ENCODE measurements at regions not wholly inside any gene's neighbourhood (a gene's known extent, or its start where the extent isn't known, plus 50 kb on each side); places are given as distances from the start of the nearest gene placed in this dataset.

DNA sequence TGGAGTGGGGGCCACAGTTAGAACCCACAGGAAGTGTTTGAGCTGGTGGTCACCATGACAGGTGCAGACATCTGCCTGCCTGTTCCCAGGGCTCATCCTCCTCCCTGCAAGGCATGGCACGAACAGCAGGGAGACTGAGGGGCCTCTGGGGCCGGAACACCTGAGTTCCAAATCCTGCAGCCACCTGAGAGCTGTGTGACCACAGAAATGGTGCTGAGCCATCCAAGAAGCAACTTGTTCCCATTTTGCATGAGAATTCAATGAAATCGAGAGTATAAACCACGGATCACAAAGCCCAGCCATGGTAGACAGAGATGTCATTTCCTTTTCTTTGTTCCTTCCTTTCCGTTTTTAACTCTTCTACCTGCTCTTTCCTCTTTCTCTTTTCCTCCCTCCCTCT, 268.6 kb downstream of the FOXA2 start:
- DNase-seq (ENCODE audit: low read depth in 2 of 2): no peak

- no peak for DNase-seq (ENCODE audit: low read depth in 2 of 2)
Observed at GRCh38 chr20:22315073-22315472, 269.3 kb downstream of the FOXA2 start.

GRCh38 chr20:22312744-22313346, 271.5 kb downstream of the FOXA2 start:
- no peak for DNase-seq (ENCODE audit: low read depth in 2 of 2)

- no peak for DNase-seq (ENCODE audit: low read depth in 2 of 2)
Observed at GRCh38 chr20:22308934-22309333, 275.4 kb downstream of the FOXA2 start.

GRCh38 chr20:22307409-22307808, 277.0 kb downstream of the FOXA2 start:
- DNase-seq (ENCODE audit: low read depth in 2 of 2): no peak

DNA sequence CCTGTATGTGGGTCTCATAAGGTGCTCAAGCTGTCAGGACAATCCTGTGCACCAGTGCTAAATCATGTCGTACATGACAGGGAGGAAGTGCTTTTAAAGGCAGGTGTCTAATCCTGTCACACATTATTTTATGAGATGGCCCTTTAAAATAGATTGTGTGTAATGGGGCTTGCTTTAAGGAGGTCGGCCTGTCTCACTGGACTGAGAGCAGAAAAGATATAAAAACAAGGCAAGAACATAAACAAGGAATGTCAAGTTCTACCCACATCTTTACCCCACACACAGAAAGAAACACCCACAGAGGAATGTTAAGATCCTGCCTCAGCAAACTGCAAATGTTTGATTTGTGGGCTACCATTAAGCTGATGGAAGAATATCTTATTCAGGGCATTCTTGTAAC, 279.0 kb downstream of the FOXA2 start:
- no peak for DNase-seq (ENCODE audit: low read depth in 2 of 2)

- no peak for DNase-seq (ENCODE audit: low read depth in 2 of 2)
Observed at GRCh38 chr20:22303523-22303922, 280.8 kb downstream of the FOXA2 start.

- DNase-seq (ENCODE audit: low read depth in 2 of 2): no peak
Observed at GRCh38 chr20:22302039-22302438, 282.3 kb downstream of the FOXA2 start.

- no peak for DNase-seq (ENCODE audit: low read depth in 2 of 2)
Observed at GRCh38 chr20:22293886-22294285, 290.5 kb downstream of the FOXA2 start.

DNA sequence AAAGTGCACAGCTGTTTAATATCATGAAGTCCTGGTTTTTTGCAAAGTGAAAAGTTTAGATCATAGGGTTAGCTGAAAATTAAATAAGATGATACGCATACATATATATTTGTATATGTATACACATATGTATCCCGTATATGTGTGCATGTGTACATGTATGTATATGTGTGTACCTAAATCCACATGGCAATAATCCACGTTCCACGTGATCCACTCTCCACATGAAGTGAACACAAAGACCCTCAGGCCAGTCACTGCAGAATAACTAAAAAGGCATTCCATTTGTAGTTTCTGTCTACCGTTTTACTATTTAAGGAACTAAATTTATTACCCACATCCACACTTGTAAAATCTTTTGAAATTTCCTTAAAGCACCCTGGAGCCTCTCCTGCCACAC, 294.9 kb downstream of the FOXA2 start:
- no peak for DNase-seq (ENCODE audit: low read depth in 2 of 2)

DNA sequence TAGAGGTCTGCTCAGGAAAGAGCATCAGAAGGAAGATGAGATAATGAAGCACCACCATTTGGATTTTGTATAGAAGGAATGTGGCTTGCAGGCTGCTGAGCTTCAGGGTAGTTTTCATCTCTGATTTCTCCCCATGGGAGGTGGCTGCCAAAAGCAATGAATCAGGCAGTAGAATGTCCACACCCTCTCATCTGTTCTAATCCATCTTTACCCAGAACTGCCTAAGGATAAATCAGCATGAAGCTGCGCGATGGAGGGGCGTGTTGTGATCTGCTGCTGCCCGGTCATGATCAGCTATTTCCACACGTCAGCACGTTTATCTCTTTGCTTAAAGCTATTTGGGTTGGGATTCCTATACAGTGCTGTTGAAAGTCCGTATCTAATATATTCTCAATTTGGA, 295.4 kb downstream of the FOXA2 start:
- DNase-seq (ENCODE audit: low read depth in 2 of 2): no peak

GRCh38 chr20:22288156-22288555, 296.2 kb downstream of the FOXA2 start:
- no peak for DNase-seq (ENCODE audit: low read depth in 2 of 2)

- DNase-seq (ENCODE audit: low read depth in 2 of 2): no peak
Observed at GRCh38 chr20:22285555-22285954, 298.8 kb downstream of the FOXA2 start.

- no peak for DNase-seq (ENCODE audit: low read depth in 2 of 2)
Observed at GRCh38 chr20:22282696-22283095, 301.7 kb downstream of the FOXA2 start.

GRCh38 chr20:22274330-22274729, 310.0 kb downstream of the FOXA2 start:
- DNase-seq (ENCODE audit: low read depth in 2 of 2): no peak

DNA sequence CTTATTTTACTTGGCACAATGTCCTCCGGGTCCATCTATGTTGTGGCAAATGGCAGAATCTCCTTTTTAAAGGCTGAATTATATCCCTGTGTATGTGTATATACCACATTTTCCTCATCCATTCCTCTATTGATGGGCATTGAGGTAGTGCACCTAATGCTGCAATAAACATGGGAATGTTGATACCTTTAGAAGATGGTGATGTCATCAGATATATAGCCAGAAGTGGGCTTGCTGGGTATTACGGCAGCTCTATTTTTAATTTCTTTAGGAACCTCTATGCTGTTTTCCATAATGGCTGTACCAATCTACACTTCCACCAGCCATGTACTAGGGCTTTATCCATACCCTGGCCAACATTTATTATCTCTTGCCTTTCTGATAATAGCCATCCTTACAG, 315.7 kb downstream of the FOXA2 start:
- DNase-seq (ENCODE audit: low read depth in 2 of 2): no peak

DNA sequence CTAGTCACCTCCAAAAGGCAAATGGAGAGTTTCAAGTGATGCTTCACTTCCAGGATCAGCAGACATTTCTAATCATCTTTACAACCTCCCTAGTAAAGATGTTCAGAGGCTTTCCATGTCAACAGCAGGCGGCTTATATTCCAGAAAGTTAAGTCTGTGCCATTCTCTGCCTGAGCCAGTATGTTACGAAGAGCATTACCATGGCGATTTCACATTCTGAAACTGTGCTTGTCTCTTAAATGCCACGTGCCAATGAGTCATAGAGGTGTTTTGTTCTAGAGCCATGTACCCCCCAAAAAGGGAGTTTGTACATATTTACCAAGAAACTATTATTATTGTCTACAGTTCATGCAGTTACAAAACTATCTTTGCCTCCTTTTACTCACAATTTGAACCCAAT, 319.5 kb downstream of the FOXA2 start:
- DNase-seq (ENCODE audit: low read depth in 2 of 2): no peak

GRCh38 chr20:22260506-22260905, 323.9 kb downstream of the FOXA2 start:
- DNase-seq (ENCODE audit: low read depth in 2 of 2): no peak

GRCh38 chr20:22257912-22258311, 326.5 kb downstream of the FOXA2 start:
- no peak for DNase-seq (ENCODE audit: low read depth in 2 of 2)

DNA sequence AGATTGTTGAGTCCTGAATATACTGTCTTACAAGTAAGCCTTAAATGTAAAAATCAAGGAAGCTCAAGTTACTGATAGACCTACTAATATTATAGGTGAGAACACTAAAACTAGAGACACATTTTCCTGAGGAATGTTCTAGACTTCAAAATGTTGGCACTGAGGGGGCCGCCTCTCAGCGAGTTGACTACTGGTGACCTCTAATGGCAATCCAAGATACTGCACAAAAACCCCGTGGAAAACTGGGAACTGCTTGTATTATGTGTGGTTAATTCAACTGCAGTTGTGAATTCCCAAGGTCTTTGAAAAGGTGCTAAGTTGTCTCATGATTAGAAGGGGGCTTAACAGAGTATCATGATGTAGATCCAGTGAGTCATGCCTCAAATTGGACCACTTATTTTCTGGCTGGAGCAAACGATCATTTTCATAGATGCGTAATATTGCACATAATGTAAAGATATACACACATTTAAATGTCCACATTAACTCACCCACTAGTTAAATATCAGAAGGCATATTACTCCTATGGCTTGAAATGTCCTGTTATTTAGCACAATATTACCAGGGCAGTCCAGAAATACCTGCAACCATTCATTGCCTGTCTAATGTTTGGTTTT, 336.2 kb downstream of the FOXA2 start:
- DNase-seq (ENCODE audit: low read depth in 2 of 2): no peak

- DNase-seq (ENCODE audit: low read depth in 2 of 2): no peak
Observed at GRCh38 chr20:22245139-22245538, 339.2 kb downstream of the FOXA2 start.

GRCh38 chr20:22243067-22243466, 341.3 kb downstream of the FOXA2 start:
- no peak for DNase-seq (ENCODE audit: low read depth in 2 of 2)

GRCh38 chr20:22241609-22242008, 342.8 kb downstream of the FOXA2 start:
- DNase-seq (ENCODE audit: low read depth in 2 of 2): no peak

- no peak for DNase-seq (ENCODE audit: low read depth in 2 of 2)
Observed at GRCh38 chr20:22232923-22233322, 351.4 kb downstream of the FOXA2 start.

Measured in stimulated activated CD4-positive, alpha-beta T cell treated with anti-CD3 and anti-CD28 coated beads, Interleukin-1b, Interleukin-23, amount 100 ng/mL, for 4 hours (primary cell).